Lung microvascular endothelial cell (primary cell): ENCODE measurements at regions not wholly inside any gene's neighbourhood (a gene's known extent, or its start where the extent isn't known, plus 50 kb on each side); places are given as distances from the start of the nearest gene placed in this dataset.

Source experiments
- DNase-seq, 2 donors: peaks; one replicate each; pipeline versions ENCODE4 v3.0.0 to v3.0.0-alpha.2; 2010; ENCODE audit warnings: low read depth in 2 of 2

DNA sequence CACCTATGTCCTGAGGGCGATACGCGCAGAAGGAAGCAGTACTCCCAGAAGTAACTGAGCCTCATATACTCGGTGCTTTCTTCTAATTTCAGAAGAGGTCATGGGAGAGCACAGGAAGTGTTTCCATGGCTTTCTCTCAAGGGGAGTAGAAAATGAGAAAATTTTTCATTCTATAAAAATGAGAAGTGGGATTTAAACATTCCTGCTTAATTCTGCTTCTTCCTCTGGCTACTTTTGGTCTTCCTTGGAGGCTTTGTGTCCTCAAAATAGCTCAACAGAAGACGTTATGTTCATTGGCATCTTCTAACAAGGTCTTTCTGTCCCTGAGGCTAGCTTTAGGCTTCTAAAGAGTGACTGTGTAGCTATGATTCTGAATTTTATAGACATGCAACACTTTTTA, 497.0 kb downstream of the TDRD15 start:
- DNase-seq, result no peak

DNA sequence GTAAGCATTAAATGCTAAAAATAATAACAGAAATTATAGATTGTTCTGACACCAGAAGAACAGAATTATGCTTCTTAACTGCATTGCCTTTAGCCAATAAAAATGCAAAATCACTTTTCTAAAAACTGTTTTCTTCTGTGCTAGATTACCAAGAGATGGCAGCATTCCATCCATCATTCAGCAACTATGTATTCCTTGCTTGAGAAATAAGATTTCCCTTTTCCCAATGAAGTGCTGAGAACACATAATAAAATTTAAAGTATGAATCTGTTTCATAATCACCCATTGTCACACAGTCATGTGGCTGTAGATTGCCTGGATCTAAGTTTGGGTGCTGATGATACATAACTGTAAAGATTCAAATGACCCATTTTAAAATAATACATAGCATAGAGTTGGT, 504.2 kb downstream of the TDRD15 start:
- DNase-seq, result no peak

DNA sequence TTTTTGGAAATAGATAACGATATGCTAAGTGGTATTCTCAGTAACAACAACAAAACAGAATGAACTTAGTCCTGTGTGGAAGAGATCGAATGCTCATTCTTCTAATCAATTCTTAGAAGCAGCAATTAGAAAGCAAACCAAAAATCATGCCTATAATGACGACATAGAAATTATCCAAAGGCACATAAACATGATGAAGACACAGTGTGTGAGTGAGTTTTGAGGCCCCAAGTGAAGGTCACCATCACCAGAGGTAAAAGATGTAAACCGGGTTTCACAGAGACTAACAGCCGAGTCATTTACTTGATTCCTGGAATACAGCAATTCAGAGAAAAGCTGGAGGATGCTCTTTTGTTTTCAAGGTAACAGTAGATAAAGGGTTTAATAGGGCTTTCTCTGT, 509.2 kb downstream of the TDRD15 start:
- DNase-seq, result no peak

DNA sequence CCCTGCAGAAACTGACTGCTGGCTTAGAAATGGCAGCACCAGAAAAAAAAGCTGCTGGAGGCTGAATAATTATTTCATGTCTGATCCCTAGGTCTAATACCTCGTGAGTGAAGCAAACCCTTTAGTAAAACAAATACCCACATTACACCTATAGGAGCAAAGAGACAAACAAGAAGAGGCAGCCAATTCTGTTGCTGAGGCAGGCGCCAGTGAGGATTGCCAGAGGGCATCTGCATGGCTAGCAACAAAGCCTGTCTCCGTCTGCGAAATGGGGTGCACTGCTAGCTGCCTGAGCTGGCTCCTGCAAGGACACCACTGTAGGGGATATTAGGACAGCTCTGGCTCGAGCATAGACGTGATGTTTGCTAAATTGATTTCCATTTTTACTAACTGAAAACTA, 509.7 kb downstream of the TDRD15 start:
- no peak for DNase-seq

DNA sequence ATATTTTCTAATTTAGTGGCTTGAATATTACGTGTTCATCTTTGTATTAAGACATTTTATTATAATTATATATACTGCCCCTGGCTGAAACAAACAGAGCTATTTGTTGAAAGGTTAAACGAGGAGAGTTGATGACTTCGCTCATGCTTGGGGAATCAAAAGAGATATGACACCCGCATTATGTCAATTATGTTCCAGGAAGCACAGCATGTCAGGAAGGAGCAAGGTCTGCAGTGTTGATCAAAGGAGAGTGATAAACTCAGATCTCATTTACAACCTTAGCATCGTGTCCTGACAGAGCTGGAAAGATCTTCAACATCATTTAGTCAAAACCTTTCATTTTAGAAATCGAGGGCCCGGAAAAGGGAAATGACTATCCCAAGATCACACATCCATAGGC, 510.1 kb downstream of the TDRD15 start:
- DNase-seq, result no peak

DNA sequence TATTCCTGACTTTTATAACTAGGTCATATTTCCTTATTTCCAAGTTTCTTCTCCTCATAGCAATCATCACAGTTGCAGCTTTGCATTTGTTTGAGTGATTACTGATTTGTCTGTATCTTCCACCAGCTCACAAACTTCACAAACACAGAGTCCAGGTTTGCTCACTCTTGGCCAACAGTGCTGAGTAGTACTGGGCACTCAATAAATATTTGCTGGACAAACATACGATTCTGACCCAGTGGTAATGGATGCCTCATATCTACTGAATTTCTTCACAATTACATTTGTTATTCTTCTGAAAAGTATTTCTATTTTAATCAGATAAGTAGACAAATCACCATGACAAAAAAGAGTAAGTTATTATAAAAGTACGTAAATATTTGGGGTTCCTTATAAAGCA, 516.3 kb downstream of the TDRD15 start:
- DNase-seq, result no peak

DNA sequence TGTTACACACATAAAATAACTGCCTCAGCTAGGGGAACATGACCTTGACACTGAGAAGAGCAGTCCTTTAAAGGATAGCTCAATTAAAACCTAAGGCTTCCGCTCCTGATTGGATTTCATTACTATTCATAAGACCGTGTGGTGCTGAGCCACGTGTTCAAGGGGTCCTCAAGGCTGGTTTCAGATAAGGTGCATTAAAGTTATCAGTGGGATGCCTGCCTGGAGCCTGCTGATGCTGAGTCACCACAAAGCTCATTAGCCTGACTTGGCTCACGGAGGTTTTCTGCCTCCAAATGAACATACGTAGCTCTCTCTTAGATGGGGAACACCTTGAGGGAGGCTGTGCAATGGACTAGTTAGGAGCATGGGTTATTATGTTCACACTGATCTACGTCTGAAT, 518.9 kb downstream of the TDRD15 start:
- no peak for DNase-seq

DNA sequence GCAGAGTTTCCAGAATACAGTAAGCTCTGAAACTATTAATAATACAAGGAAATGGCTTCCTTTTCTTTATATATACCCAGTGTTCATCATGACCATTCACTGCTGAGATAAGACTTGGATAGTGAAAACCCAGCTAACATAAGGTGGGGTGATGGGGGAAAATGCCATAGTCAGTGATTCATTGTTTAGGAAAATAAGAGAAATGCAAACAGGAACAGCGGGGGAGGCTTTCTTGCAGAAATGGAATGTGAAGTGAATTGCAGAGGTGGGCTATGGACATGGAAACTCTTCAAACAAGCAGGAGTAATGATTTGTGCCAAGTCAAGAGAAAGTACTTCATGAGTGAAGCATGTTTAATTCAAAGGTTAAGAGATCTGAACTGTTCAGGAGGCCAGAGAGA, 519.4 kb downstream of the TDRD15 start:
- no peak for DNase-seq

DNA sequence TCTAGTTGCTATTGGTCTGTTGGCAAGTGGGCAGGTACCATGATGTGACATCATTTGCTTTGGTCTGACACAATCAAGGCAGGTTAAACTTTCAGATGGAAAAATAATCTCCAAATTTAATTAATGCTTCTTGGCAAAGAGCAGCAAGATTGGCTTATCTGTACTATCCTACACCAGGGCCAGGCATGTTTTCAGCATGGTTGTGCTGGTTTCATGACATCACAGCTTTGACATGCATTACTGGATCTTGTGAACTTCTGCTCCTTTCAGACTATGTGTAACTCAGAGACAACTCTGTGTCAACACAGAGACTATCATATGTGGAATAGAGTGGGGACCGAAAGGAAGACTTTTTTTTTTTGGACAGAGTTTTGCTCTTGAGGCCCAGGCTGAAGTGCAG, 520.5 kb downstream of the TDRD15 start:
- no peak for DNase-seq

DNA sequence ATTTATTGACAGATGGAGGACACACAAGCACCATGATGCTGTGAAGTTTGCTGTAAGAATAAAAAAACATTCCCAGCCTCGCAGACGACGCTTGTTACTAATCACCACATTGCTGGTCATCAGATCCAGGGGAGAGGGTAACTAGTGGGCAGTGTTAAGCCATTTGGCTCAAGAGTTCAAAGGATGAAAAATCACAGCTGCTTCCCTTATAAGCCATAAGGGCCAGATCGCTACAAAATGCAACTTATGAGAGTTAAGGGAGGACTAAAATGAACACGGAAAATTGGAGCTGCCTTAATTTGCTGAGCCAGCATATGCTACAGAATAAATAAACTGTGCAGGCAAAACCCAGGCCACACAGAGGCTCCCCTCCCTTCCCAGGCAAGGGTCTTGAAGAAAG, 522.6 kb downstream of the TDRD15 start:
- DNase-seq, result no peak

DNA sequence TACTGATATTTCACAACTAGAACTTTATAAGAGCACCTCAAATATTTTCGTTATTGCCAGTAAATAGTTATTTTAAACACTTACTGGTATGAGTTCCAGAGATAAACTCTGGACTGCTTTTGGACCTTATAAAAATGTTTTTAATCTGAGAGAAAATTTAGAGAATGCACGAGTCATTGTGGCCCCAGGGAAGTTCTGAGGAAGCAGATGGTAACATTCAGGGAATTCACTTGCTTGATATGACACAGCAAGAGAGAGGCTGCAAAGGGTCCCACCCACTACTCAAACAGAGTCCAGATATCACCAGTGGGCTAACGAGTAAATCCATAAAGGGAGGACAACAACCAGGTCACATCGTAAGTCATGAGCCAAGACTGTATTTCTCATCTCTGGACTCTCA, 526.8 kb downstream of the TDRD15 start:
- no peak for DNase-seq

DNA sequence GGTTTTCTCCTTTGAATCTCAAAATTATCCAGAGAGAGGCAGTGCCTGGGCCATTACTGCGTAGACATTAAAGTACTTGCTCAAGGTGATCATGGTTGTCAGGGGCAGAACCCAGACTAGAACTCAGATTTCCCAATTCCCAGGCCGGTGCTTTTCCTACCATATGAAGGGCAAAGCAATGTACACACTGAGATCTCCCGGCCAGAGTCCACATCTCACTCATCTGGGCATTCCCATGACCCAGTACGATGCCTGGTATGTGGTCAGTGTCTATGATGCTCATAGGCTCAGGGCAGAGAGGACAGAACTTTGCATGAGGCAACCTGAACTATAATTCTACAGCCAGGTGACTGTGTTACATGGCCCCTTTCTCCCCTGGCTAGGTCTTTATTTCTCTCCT, 531.4 kb downstream of the TDRD15 start:
- DNase-seq, result no peak

DNA sequence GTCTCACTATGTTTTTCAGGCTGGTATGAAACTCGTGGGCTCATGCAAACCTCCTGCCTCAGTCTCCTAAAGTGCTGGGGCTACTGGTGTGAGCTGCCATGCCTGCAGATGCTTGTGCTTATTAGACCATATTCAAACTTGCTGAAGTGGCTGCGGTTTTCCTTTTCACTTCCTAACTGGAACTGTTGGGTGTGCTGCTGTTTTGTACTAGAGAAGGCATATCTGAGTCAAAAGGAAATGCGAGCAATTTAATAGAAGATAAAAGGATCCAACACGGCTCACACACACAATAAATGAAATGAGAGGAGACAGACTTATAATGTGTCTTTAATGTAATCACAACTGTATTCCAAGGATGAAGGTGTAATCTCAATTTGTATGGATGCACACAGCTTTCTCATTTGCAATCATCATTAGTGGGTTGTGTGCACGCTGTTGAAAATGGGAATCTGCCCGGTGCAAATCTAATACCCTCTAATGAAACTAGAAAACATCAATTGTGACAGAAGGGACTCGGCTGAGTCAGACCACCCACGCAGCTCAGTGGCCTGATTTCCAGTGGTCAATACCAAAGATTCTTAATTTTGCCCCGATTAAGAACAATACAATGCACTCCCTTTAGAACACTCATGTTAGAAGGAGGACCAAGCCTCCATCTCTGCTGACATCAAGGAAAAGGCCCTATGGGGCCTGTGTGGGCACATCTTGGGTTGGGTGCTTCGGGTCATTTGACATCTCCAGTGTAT, 532.7 kb downstream of the TDRD15 start:
- no peak for DNase-seq

DNA sequence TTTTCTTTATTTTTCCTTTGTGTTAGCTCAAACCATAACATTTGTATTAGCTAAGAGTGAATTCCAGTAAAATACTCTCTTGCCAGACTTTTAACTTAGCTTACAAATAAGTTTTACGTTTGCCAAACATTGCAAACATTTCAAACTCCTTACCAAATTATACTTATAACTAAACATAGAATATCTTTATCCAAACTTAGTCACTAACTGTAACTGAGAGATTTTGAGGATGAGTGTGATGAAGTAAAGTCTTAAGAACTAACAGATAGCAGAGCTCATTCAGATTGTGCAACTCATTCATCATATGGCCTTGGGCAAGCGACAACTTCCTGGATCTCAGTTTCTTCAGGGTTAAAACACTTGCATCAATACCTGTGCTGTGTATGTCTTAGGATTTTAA, 533.7 kb downstream of the TDRD15 start:
- DNase-seq, result no peak

DNA sequence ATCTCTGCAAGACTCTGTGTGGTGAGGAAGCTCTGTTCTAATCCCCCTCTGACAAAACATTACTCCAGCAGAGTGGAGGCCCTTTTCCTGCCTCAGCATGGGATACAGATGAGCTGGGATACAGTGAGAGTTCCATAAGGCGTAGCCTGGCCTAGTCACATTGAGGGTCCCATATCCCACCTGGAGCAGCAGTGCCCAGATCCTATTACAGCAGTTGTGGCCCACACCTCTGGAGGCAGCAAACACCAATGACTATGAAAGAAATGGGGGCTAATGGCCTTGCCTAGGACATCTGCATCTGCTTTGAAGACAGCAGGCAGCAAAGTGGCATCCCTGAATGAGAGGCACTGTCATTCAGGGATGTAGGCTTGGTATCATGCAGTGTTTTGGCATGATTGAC, 534.5 kb downstream of the TDRD15 start:
- DNase-seq, result no peak

DNA sequence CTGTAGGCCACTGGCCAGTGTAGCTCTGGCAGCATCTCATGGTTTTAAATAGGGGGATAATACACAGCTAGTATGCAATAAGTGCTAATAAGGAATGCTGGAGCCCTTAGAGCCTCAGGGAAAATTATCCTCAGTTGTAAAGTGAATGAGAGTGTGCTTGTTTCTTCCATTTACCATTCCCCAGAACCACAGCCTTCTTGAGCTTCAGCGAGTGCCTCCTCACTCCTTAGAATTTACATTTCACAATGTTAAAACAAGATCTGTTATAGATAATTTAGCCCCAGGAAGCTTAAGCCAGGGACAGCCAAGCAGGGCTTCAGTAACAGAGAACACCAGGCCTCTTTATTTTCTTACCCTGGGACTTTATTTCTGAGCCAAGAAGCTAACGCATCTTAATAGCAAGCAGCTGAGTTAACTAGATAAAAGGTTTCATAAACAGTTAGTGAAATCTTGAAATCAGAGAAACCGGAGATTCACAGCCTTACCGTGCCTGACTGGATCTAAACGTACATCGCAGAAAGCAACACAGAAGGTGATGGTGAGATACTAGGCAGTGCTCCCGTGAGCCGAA, 535.2 kb downstream of the TDRD15 start:
- DNase-seq, result no peak

DNA sequence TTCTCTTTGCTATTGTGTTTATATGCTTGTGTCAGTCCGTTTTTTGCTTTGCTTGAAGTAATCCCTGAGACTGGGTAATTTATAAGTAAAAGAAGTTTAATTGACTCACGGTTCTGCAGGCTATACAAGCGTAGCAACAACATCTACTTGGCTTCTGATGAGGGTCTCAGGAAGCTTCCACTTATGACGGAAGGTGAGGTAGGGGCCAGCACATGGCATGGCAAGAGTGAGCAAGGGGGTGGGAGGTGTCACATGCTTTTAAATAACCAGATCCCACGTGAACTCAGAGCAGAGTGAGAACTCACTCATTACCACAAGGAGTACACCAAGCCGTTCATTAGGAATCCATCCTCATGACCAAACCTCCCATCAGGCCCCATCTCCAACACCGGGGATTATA, 540.3 kb downstream of the TDRD15 start:
- DNase-seq, result no peak

DNA sequence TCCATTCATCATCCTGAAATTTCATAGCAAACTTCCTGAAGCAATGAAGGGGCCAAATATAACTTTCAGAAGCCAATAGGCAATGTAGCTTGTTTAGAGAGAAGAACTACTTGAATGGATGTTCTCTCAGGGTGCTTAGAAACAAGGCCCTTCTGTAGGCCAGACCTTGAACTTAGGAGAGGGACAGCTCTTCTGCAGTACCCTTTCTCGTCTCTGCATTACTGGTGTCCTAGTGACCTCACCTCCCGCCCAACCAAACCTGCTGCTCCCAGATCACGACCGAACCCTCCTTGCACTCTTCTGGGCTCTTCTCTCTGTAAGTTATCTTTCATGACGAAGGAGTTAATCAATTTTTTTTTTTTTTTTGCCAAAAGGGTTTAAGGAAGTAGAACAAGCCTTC, 543.9 kb downstream of the TDRD15 start:
- DNase-seq, result no peak

DNA sequence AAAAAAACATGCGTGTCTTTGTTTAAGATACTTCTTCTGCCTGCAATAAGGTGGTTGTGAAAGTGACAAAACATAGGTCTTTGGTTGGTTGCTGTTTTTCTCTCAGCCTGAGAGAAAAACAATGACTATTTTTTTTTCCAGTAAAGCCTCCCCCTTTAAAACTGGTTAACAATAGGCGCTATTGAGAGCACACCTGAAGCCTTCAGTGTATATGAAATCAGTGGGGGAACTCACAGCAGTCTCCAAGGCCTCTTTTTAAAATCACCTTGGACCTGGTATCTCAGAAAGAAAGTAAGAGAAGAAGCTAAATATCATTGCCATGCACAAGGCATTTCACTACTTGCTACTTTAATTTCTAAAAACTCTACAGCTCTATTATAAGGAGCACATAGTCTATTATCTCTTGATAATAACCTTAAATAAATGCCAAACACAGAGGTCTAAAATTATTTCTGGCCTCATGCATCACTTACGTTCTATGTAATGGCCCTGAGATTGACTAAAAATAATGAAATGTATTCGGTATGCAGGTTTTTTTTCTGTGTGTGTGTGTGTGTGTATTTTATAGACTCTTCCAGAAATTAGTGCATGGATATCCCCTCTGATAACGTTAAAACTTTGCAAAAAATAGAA, 544.4 kb downstream of the TDRD15 start:
- no peak for DNase-seq

DNA sequence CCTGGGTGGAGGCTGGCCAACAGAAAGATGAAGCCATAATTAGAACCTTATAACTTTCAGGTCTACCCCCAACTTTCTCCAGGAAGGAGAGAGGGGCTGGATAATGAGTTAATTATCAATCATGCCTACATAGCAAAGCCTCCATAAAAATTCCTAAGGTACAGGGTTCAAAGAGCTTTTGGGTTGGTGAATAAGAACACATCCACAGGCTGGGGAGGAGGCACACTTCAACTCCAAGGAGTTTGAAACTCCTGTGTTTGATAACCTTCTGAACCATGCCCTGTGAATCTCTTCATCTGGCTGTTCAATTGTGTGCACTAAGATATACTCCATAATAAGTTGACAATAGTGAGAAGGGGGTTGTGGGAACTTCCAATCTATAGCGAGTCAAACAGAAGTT, 552.3 kb downstream of the TDRD15 start:
- DNase-seq, result no peak

DNA sequence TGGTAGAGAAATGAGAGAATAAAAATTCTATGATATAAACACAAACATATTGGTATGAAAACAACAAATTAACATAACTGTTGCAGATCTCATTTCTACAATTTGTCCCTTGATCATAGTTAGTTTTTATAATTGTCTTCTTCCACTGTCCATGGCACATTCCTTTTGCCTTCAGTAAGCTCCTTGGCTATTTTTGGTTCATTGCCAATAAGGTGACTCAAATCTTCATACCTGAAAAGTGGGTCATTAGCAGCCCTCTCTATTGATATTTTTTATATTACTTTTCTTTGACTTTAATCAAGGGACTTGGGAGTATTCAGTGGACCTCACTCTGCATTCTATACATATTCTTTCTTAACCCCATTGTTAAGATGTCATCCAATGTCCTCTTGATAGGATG, 552.9 kb downstream of the TDRD15 start:
- DNase-seq, result no peak

DNA sequence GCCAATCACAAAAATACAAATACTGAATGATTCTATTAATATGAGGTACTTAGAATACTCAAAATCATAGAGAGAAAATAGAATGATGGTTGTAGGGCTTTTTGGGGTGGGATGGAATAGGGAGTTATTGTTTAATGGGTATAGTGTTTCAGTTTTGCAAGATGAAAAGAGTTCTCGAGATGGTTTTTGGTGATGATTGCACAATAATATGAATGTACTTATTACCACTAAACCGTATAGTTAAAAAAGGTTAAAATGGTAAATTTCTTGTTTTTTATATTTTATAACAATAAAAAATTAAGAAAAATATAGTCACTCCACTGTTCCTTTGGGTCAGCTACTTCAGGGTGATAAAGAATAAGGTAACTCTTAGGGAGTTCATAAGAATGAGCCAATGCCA, 560.1 kb downstream of the TDRD15 start:
- DNase-seq, result no peak

DNA sequence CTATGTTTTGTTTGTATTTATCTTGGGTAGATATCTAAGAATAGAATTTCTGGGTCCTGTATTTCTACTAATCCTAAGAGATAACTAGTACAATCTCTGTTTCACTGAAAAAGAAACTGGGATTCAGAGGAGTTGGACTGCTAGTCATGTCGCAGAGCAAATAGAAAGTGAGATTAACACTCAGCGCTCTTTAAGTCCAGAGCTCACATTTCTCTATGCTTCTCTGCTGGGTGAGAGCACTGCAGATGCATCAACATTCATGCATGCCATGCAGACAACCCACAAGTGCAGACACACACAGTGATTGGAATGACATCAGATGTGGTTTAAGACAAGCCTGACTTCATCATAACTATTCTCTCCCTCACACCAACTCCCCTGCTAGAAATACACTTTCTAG, 563.8 kb downstream of the TDRD15 start:
- no peak for DNase-seq
